ENCODE measurements at regions not wholly inside any gene's neighbourhood (a gene's known extent, or its start where the extent isn't known, plus 50 kb on each side); places are given as distances from the start of the nearest gene placed in this dataset.

DNA sequence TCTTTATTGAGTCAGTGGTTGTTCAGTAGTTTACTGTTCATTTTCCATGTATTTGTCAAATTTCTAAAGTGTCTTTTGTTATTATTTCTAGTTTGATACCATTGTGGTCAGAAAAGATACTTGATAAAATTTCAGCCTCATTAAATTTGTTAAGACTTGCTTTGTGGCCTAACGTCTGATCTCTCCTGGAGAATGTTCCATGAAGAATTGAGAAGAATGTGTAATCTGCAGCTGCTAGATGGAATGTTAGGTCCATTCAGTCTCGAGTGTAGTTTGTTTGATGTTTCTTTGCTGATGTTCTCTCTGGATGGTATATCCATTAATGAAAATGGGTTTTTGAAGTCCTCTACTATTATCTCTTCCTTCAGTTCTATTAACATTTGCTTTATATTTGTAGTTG lies 394.7 kb upstream of the ANO5 start:
- TF ChIP-seq, protein P1, sequence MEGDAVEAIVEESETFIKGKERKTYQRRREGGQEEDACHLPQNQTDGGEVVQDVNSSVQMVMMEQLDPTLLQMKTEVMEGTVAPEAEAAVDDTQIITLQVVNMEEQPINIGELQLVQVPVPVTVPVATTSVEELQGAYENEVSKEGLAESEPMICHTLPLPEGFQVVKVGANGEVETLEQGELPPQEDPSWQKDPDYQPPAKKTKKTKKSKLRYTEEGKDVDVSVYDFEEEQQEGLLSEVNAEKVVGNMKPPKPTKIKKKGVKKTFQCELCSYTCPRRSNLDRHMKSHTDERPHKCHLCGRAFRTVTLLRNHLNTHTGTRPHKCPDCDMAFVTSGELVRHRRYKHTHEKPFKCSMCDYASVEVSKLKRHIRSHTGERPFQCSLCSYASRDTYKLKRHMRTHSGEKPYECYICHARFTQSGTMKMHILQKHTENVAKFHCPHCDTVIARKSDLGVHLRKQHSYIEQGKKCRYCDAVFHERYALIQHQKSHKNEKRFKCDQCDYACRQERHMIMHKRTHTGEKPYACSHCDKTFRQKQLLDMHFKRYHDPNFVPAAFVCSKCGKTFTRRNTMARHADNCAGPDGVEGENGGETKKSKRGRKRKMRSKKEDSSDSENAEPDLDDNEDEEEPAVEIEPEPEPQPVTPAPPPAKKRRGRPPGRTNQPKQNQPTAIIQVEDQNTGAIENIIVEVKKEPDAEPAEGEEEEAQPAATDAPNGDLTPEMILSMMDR (IDR thresholded peaks at IDR 0.05), result no peak
- no peak for TF ChIP-seq POLR2A (IDR thresholded peaks at IDR 0.05)

Measured in heart left ventricle (tissue), 13 donors.